RWPE1 (cell line): ENCODE measurements at regions not wholly inside any gene's neighbourhood (a gene's known extent, or its start where the extent isn't known, plus 50 kb on each side); places are given as distances from the start of the nearest gene placed in this dataset.

ENCODE experiments used
- CTCF ChIA-PET: fragments of 350-600 bp; sonication (Branson Sonifier 250); formaldehyde crosslinking; extraction: SDS; loops from one replicate; lab custom pipeline; 2021; lab: Yijun Ruan, JAX
- POLR2A ChIA-PET: fragments of 400-600 bp; formaldehyde crosslinking; extraction: SDS; loops from one replicate; lab custom pipeline; 2020; ENCODE audit warnings: antibody characterized with exemption; ENCODE audit not compliant: low non-redundant PET; lab: Yijun Ruan, JAX
- DNase-seq: peaks from one replicate; pipeline ENCODE4 v3.0.0; 2012; ENCODE audit warnings: low spot score
- H3K27ac ChIP-seq: fragments of 450-650 bp; 2 replicates; pipeline ENCODE4 v1.5.1; 2017
- CTCF ChIP-seq: fragments of 450-650 bp; conservative IDR thresholded peaks from 2 replicates; pipeline ENCODE4 v1.5.1; 2017; ENCODE audit warnings: low read depth, mild to moderate bottlenecking

- no peak for TF ChIP-seq CTCF
- no peak for DNase-seq
- ChIA-PET POLR2A (no interaction called here), CTCF (interaction anchor here (0.7 kb wide), 1 partner anchor 11 kb away, joined by 3 read pairs; no protein-coding TSS in a partner anchor)
- no peak overlapping the region for H3K27ac ChIP-seq
These were observed 256.7 kb downstream of the EDEM1 start for GRCh38 chr3:5444253-5444652.

- ChIA-PET CTCF (no interaction called here), POLR2A (no interaction called here)
- H3K27ac ChIP-seq, result no peak overlapping the region
- no peak for DNase-seq
- TF ChIP-seq CTCF, result no peak
These were observed 258.2 kb downstream of the EDEM1 start for GRCh38 chr3:5445676-5446201.

GRCh38 chr3:5448246-5448645 lies 260.7 kb downstream of the EDEM1 start:
- ChIA-PET CTCF (interaction anchor here (0.6 kb wide), 1 partner anchor 1162 kb away, joined by 3 read pairs; no protein-coding TSS in a partner anchor), POLR2A (no interaction called here)
- DNase-seq, result no peak
- H3K27ac ChIP-seq, result no peak overlapping the region
- TF ChIP-seq CTCF, result no peak

GRCh38 chr3:5448816-5449215 lies 261.3 kb downstream of the EDEM1 start:
- POLR2A ChIA-PET, result no interaction called here
- TF ChIP-seq CTCF, result no peak
- no peak overlapping the region for H3K27ac ChIP-seq
- no peak for DNase-seq
- CTCF ChIA-PET, result no interaction called here

GRCh38 chr3:5456199-5456598 lies 268.7 kb downstream of the EDEM1 start:
- CTCF ChIA-PET, result interaction anchor here (0.5 kb wide), 1 partner anchor 31 kb away, joined by 3 read pairs; no protein-coding TSS in a partner anchor
- no peak for TF ChIP-seq CTCF
- POLR2A ChIA-PET, result no interaction called here
- H3K27ac ChIP-seq, result no peak overlapping the region
- no peak for DNase-seq

GRCh38 chr3:5458526-5458925 lies 271.0 kb downstream of the EDEM1 start:
- ChIA-PET CTCF (no interaction called here), POLR2A (no interaction called here)
- DNase-seq, result no peak
- no peak overlapping the region for H3K27ac ChIP-seq
- no peak for TF ChIP-seq CTCF
